T-helper 1 cell treated with Interleukin-12 subunit alpha and Interleukin-12 subunit beta and Interleukin-4 antibody, amounts not matched to agents 30 μg/mL and 1 μg/mL, for 36 hours (primary cell): ENCODE measurements at regions not wholly inside any gene's neighbourhood (a gene's known extent, or its start where the extent isn't known, plus 50 kb on each side); places are given as distances from the start of the nearest gene placed in this dataset.

Experiments used
- H3K27ac Mint-ChIP-seq: one replicate; pipeline ENCODE4 v1.8.0; 2021; ENCODE audit warnings: mild to moderate bottlenecking, mixed read lengths
- H3K27me3 Mint-ChIP-seq: one replicate; pipeline ENCODE4 v1.8.0; 2021; ENCODE audit warnings: low read depth, mixed read lengths
- H3K36me3 Mint-ChIP-seq: one replicate; pipeline ENCODE4 v1.8.0; 2021; ENCODE audit warnings: low read depth, mixed read lengths
- H3K4me1 Mint-ChIP-seq: one replicate; pipeline ENCODE4 v1.8.0; 2021; ENCODE audit warnings: low read depth, mixed read lengths
- H3K4me3 Mint-ChIP-seq: one replicate; pipeline ENCODE4 v1.8.0; 2021; ENCODE audit warnings: mild to moderate bottlenecking, moderate library complexity, mixed read lengths
- H3K9me3 Mint-ChIP-seq: one replicate; pipeline ENCODE4 v1.8.0; 2021; ENCODE audit warnings: mixed read lengths

- Mint-ChIP-seq H3K9me3 (peaks cover 5% of the 10 kb centered on the region), H3K36me3 (peaks cover 5% of the 10 kb centered on the region), H3K4me3 (no peak overlapping the region), H3K27me3 (no peaks in the 10 kb centered on the region), H3K4me1 (peaks cover 18% of the 10 kb centered on the region), H3K27ac (no peak overlapping the region)
These were observed 141.8 kb downstream of the SLC38A6 start for GRCh38 chr14:61122862-61123261.

DNA sequence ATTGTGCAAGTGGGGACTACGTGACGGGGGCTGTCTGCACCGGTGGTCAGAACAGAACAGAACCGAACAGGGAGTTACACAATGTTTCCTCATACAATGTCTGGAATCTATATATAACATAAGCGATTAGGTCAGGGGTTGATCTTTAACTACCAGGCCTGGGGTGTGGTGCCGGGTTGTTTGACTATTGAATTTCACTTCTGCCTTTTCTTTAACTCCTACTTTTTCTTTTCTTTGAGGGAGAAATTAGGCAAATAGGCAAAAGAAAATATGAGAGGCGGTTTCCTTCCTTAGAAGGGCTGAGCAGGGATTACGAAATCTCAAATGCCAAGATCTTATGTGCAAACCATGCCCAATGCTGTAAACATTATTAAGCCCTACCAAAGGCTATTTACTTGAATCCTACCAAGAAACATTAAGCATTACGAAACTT, 140.3 kb downstream of the SLC38A6 start:
- Mint-ChIP-seq H3K4me1 (peaks cover 16% of the 10 kb centered on the region), H3K27me3 (no peaks in the 10 kb centered on the region), H3K27ac (no peak overlapping the region), H3K4me3 (no peak overlapping the region), H3K9me3 (peaks cover 5% of the 10 kb centered on the region), H3K36me3 (peaks cover 5% of the 10 kb centered on the region)

GRCh38 chr14:61120576-61120975, 139.5 kb downstream of the SLC38A6 start:
- Mint-ChIP-seq H3K4me1 (peaks cover 10% of the 10 kb centered on the region), H3K27me3 (no peaks in the 10 kb centered on the region), H3K9me3 (peaks cover 5% of the 10 kb centered on the region), H3K4me3 (peak overlapping the region; percentile 16), H3K36me3 (peaks cover 5% of the 10 kb centered on the region), H3K27ac (peak overlapping the region; percentile 76)

DNA sequence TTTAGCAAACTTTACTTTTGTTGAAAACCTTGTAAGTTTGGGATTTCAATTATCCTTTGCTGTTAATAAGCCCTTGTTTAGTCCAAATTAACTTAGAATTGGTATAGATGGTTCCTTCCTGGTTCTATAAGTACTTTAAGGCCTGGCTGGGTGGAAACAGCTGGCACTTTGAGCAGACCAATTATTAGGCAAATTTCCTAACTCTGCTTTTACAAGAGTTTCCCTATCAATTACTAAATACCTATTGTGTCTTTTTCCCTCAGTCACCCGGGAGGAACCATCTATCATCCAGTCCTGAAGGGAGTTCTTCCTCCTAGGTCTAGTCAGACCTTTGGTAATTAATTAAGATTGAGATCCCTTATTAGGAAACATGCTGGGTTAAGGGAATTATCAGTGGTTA, 138.0 kb downstream of the SLC38A6 start:
- Mint-ChIP-seq H3K4me1 (peaks cover 10% of the 10 kb centered on the region), H3K4me3 (no peak overlapping the region), H3K36me3 (peaks cover 5% of the 10 kb centered on the region), H3K27ac (no peak overlapping the region), H3K27me3 (no peaks in the 10 kb centered on the region), H3K9me3 (peaks cover 19% of the 10 kb centered on the region)

GRCh38 chr14:61116369-61116768, 135.3 kb downstream of the SLC38A6 start:
- Mint-ChIP-seq H3K9me3 (peaks cover 22% of the 10 kb centered on the region), H3K36me3 (peaks cover 9% of the 10 kb centered on the region), H3K27me3 (no peaks in the 10 kb centered on the region), H3K27ac (no peak overlapping the region), H3K4me1 (peaks cover 10% of the 10 kb centered on the region), H3K4me3 (no peak overlapping the region)

GRCh38 chr14:61113561-61114225, 132.6 kb downstream of the SLC38A6 start:
- Mint-ChIP-seq H3K4me1 (peaks cover 7% of the 10 kb centered on the region), H3K27ac (no peak overlapping the region), H3K4me3 (no peak overlapping the region), H3K27me3 (no peaks in the 10 kb centered on the region), H3K36me3 (peaks cover 8% of the 10 kb centered on the region), H3K9me3 (peaks cover 17% of the 10 kb centered on the region)

DNA sequence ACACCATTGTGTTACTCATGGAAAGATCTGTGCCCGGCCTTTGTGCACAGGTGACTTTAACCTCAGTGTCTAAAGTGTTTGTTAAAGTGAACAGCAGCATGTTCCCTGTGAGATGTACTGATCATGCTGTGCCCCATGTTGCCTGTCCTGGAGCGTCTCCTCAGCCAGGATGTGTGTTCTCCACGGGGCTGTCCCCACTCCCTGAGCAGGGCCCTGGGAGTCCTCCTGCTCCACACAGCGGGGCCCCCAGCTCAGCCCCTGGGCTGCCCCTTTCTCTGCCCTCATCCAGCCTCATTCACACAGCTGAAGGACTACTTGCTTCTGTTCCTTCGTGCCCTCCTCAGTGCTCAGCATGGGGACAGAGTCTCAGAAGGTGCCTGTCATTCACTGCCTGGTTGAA, 131.5 kb downstream of the SLC38A6 start:
- H3K4me3 Mint-ChIP-seq: no peak overlapping the region
- peaks cover 17% of the 10 kb centered on the region for H3K9me3 Mint-ChIP-seq
- H3K36me3 Mint-ChIP-seq: peaks cover 6% of the 10 kb centered on the region
- no peaks in the 10 kb centered on the region for H3K27me3 Mint-ChIP-seq
- H3K4me1 Mint-ChIP-seq: peaks cover 8% of the 10 kb centered on the region
- no peak overlapping the region for H3K27ac Mint-ChIP-seq

- Mint-ChIP-seq H3K4me3 (no peak overlapping the region), H3K36me3 (peaks cover 6% of the 10 kb centered on the region), H3K27me3 (no peaks in the 10 kb centered on the region), H3K4me1 (peaks cover 8% of the 10 kb centered on the region), H3K27ac (no peak overlapping the region), H3K9me3 (peaks cover 17% of the 10 kb centered on the region)
These were observed 130.7 kb downstream of the SLC38A6 start for GRCh38 chr14:61111731-61112130.

- Mint-ChIP-seq H3K4me1 (peaks cover 8% of the 10 kb centered on the region), H3K9me3 (peaks cover 17% of the 10 kb centered on the region), H3K36me3 (peaks cover 6% of the 10 kb centered on the region), H3K27me3 (no peaks in the 10 kb centered on the region), H3K4me3 (no peak overlapping the region), H3K27ac (no peak overlapping the region)
These were observed 130.2 kb downstream of the SLC38A6 start for GRCh38 chr14:61111209-61111665.

DNA sequence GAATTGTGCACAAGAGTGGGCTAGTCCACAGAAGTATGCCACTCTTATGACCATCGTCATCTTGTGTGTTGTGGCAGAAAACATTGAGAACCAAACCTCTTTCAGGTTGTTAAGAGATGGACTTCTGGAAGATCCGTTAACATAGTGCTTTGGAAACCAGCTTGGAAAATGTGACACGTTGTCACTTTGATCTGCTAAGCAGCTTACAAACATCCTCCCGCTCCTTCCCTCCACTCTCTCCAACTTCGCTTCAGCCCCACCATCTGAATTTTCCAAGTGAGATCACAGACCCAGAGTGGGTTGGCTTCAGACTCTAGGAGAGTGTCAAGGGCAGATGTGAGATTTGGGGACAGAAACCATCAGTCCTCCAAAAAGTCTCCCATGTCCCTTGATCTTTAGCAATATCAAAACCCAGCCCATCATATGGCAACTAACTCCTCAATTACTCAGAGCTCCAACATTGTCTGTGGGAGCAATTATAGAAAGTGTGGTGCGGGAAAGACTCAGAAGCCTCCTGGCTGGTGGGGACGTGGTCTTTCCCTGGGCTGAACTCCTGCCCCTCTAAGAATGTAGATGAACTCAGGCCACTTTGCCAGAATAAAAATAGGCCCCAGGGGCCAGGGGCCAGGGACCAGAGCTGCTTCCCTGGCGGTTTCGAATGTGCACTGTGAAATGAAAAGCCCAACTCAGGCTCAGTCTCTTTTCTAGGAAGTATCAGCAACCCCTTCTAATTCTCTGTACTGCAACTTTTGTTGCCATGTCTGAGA, 129.5 kb downstream of the SLC38A6 start:
- H3K27me3 Mint-ChIP-seq: no peaks in the 10 kb centered on the region
- H3K27ac Mint-ChIP-seq: no peak overlapping the region
- peaks cover 6% of the 10 kb centered on the region for H3K36me3 Mint-ChIP-seq
- H3K9me3 Mint-ChIP-seq: peaks cover 21% of the 10 kb centered on the region
- H3K4me1 Mint-ChIP-seq: peaks cover 8% of the 10 kb centered on the region
- H3K4me3 Mint-ChIP-seq: no peak overlapping the region

- Mint-ChIP-seq H3K27ac (no peak overlapping the region), H3K36me3 (peaks cover 9% of the 10 kb centered on the region), H3K4me1 (peaks cover 9% of the 10 kb centered on the region), H3K9me3 (peaks cover 19% of the 10 kb centered on the region), H3K4me3 (no peak overlapping the region), H3K27me3 (no peaks in the 10 kb centered on the region)
These were observed 128.2 kb downstream of the SLC38A6 start for GRCh38 chr14:61109288-61109687.

- Mint-ChIP-seq H3K9me3 (peaks cover 15% of the 10 kb centered on the region), H3K27ac (no peak overlapping the region), H3K36me3 (peaks cover 6% of the 10 kb centered on the region), H3K4me1 (peaks cover 14% of the 10 kb centered on the region), H3K27me3 (no peaks in the 10 kb centered on the region), H3K4me3 (no peak overlapping the region)
These were observed 127.6 kb downstream of the SLC38A6 start for GRCh38 chr14:61108496-61109141.

GRCh38 chr14:61107869-61108493, 126.9 kb downstream of the SLC38A6 start:
- peaks cover 19% of the 10 kb centered on the region for H3K4me1 Mint-ChIP-seq
- peaks cover 15% of the 10 kb centered on the region for H3K9me3 Mint-ChIP-seq
- H3K4me3 Mint-ChIP-seq: no peak overlapping the region
- peaks cover 6% of the 10 kb centered on the region for H3K36me3 Mint-ChIP-seq
- no peaks in the 10 kb centered on the region for H3K27me3 Mint-ChIP-seq
- no peak overlapping the region for H3K27ac Mint-ChIP-seq

- H3K9me3 Mint-ChIP-seq: peaks cover 15% of the 10 kb centered on the region
- peaks cover 6% of the 10 kb centered on the region for H3K36me3 Mint-ChIP-seq
- H3K27me3 Mint-ChIP-seq: no peaks in the 10 kb centered on the region
- no peak overlapping the region for H3K4me3 Mint-ChIP-seq
- no peak overlapping the region for H3K27ac Mint-ChIP-seq
- peaks cover 28% of the 10 kb centered on the region for H3K4me1 Mint-ChIP-seq
These were observed 126.1 kb downstream of the SLC38A6 start for GRCh38 chr14:61106959-61107641.
